ENCODE measurements at regions not wholly inside any gene's neighbourhood (a gene's known extent, or its start where the extent isn't known, plus 50 kb on each side); places are given as distances from the start of the nearest gene placed in this dataset.
A peak's percentile ranks its signal among the peaks of the same experiment; 100 is the strongest.

DNA sequence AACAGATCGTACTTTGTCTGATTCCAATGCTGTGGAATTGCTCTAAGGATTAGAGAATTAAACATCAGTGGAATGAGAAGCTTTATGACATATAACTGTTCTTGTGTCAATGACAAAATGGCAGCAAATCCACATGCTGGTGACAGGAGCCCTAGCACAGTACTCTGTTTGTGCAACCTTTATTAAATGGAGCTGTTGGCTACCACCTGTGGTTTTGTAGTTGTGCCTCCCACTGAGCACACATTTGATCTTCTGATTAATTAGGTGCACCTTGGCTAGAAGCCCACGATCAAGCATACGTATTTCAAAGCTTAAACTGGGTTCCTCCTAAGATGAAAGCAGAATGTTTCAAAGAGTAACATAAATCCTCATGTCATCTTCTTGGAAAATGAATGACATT, 394.0 kb upstream of the IGFBP7 start:
- Histone ChIP-seq H3K9me2 (replicated peaks; ENCODE audit: low read length) (no peaks in the 10 kb centered on the region), H3K9me3 (ENCODE audit: low read length) (no peaks in the 10 kb centered on the region), H3K9ac (ENCODE audit: low read length) (no peak overlapping the region), H3F3A (ENCODE audit: low read length, unreplicated experiment) (no peaks in the 10 kb centered on the region), H2AFZ (ENCODE audit: low read length) (no peak overlapping the region), H3K27me3 (ENCODE audit: low read length) (peaks cover 52% of the 10 kb centered on the region), H3K79me2 (ENCODE audit: low read length) (no peaks in the 10 kb centered on the region), H3K4me1 (ENCODE audit: insufficient read depth, low read length) (no peaks in the 10 kb centered on the region), H3K36me3 (ENCODE audit: low read depth, low read length) (no peaks in the 10 kb centered on the region), H3K4me2 (ENCODE audit: low read length) (no peak overlapping the region), H4K20me1 (ENCODE audit: low read length) (no peaks in the 10 kb centered on the region), H3K4me3 (ENCODE audit: low read length) (no peak overlapping the region), H3K27ac (ENCODE audit: low read length) (no peak overlapping the region)
- CTCF ChIA-PET = no interaction called here
- no TSS peak for BruUV-seq (replicated peaks)
- POLR2A ChIA-PET (ENCODE audit: unreplicated experiment) = no interaction called here
- no peak for ATAC-seq
- TF ChIP-seq EZH2 (IDR thresholded peaks at IDR 0.05; ENCODE audit: low read length, unreplicated experiment) (no peak), EZH2phosphoT487 (IDR thresholded peaks at IDR 0.05; ENCODE audit: borderline replicate concordance, low read length) (no peak)
- TF ChIP-seq, protein P1, sequence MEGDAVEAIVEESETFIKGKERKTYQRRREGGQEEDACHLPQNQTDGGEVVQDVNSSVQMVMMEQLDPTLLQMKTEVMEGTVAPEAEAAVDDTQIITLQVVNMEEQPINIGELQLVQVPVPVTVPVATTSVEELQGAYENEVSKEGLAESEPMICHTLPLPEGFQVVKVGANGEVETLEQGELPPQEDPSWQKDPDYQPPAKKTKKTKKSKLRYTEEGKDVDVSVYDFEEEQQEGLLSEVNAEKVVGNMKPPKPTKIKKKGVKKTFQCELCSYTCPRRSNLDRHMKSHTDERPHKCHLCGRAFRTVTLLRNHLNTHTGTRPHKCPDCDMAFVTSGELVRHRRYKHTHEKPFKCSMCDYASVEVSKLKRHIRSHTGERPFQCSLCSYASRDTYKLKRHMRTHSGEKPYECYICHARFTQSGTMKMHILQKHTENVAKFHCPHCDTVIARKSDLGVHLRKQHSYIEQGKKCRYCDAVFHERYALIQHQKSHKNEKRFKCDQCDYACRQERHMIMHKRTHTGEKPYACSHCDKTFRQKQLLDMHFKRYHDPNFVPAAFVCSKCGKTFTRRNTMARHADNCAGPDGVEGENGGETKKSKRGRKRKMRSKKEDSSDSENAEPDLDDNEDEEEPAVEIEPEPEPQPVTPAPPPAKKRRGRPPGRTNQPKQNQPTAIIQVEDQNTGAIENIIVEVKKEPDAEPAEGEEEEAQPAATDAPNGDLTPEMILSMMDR (conservative IDR thresholded peaks at IDR 0.05; ENCODE audit: low read depth, low read length) = no peak
- DNase-seq = no peak
- intact Hi-C loops (cut with micrococcal nuclease) = no loop called here

DNA sequence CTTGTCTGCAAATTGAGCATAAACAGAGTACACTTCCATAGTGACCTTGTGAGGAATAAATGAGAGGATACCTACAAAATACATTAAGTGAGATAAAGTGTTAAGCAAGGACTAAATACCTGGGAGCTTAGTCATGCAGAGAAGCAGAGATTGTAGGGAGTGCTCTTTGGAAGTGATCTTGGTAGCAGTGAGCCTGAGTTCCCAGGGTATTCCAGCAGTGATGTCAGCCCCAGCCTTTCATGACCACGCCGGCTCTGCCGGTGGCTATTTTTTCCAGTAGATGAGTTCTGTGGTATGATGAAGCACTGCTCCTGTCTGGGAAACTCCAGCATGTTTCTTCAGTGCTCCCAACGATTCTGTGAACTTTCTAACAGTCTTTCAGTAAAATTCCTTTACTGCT, 391.5 kb upstream of the IGFBP7 start:
- no peaks in the 10 kb centered on the region for H3K9me3 ChIP-seq (ENCODE audit: low read length)
- H3K4me1 ChIP-seq (ENCODE audit: insufficient read depth, low read length) = no peaks in the 10 kb centered on the region
- no peak overlapping the region for H2AFZ ChIP-seq (ENCODE audit: low read length)
- no peaks in the 10 kb centered on the region for H3K36me3 ChIP-seq (ENCODE audit: low read depth, low read length)
- peak; percentile 53 for DNase-seq
- H4K20me1 ChIP-seq (ENCODE audit: low read length) = no peaks in the 10 kb centered on the region
- no TSS peak for BruUV-seq (replicated peaks)
- no peak overlapping the region for H3K4me2 ChIP-seq (ENCODE audit: low read length)
- ChIA-PET CTCF (no interaction called here), POLR2A (ENCODE audit: unreplicated experiment) (no interaction called here)
- TF ChIP-seq, protein P1 (conservative IDR thresholded peaks at IDR 0.05; ENCODE audit: low read depth, low read length) = no peak
- TF ChIP-seq EZH2 (IDR thresholded peaks at IDR 0.05; ENCODE audit: low read length, unreplicated experiment) (no peak), EZH2phosphoT487 (IDR thresholded peaks at IDR 0.05; ENCODE audit: borderline replicate concordance, low read length) (no peak)
- H3K27ac ChIP-seq (ENCODE audit: low read length) = no peak overlapping the region
- intact Hi-C loops (cut with micrococcal nuclease) = no loop called here
- H3F3A ChIP-seq (ENCODE audit: low read length, unreplicated experiment) = no peaks in the 10 kb centered on the region
- no peak for ATAC-seq
- H3K27me3 ChIP-seq (ENCODE audit: low read length) = peaks cover 45% of the 10 kb centered on the region
- H3K9me2 ChIP-seq (replicated peaks; ENCODE audit: low read length) = no peaks in the 10 kb centered on the region
- H3K9ac ChIP-seq (ENCODE audit: low read length) = no peak overlapping the region
- no peaks in the 10 kb centered on the region for H3K79me2 ChIP-seq (ENCODE audit: low read length)
- no peak overlapping the region for H3K4me3 ChIP-seq (ENCODE audit: low read length)

DNA sequence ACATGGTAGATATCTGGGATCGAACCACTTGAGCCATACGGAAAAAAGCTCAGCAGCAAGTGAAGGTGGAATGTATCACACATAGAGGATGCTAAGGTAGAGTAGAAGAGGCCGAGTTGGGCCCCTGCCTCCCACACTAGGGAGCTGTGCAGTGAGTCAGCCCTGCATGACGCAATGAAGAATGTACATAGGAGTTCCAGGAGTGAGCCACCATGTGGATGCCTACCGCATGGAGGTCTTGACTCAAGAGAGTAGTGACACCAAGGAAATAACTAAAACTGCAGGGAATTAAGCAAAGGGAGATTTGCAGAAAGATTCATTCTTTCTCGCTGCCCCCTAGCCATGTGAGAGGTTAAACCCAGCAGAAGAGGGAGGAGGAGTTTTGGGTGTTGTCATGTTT, 389.6 kb upstream of the IGFBP7 start:
- H2AFZ ChIP-seq (ENCODE audit: low read length) = no peak overlapping the region
- TF ChIP-seq EZH2 (IDR thresholded peaks at IDR 0.05; ENCODE audit: low read length, unreplicated experiment) (no peak), EZH2phosphoT487 (IDR thresholded peaks at IDR 0.05; ENCODE audit: borderline replicate concordance, low read length) (no peak)
- TF ChIP-seq, protein P1 (conservative IDR thresholded peaks at IDR 0.05; ENCODE audit: low read depth, low read length) = peak; percentile 44
- H3K27me3 ChIP-seq (ENCODE audit: low read length) = peaks cover 38% of the 10 kb centered on the region
- no peak overlapping the region for H3K4me3 ChIP-seq (ENCODE audit: low read length)
- H3K9ac ChIP-seq (ENCODE audit: low read length) = no peak overlapping the region
- ATAC-seq = peak; percentile 35; the same call in 1 of the 2 replicates
- intact Hi-C loops (cut with micrococcal nuclease) = no loop called here
- H3K4me1 ChIP-seq (ENCODE audit: insufficient read depth, low read length) = no peaks in the 10 kb centered on the region
- POLR2A ChIA-PET (ENCODE audit: unreplicated experiment) = no interaction called here
- H3K4me2 ChIP-seq (ENCODE audit: low read length) = no peak overlapping the region
- H3K9me2 ChIP-seq (replicated peaks; ENCODE audit: low read length) = no peaks in the 10 kb centered on the region
- CTCF ChIA-PET = no interaction called here
- no TSS peak for BruUV-seq (replicated peaks)
- no peaks in the 10 kb centered on the region for H3K9me3 ChIP-seq (ENCODE audit: low read length)
- H4K20me1 ChIP-seq (ENCODE audit: low read length) = no peaks in the 10 kb centered on the region
- no peaks in the 10 kb centered on the region for H3F3A ChIP-seq (ENCODE audit: low read length, unreplicated experiment)
- no peaks in the 10 kb centered on the region for H3K36me3 ChIP-seq (ENCODE audit: low read depth, low read length)
- H3K79me2 ChIP-seq (ENCODE audit: low read length) = no peaks in the 10 kb centered on the region
- peak; percentile 60 for DNase-seq
- no peak overlapping the region for H3K27ac ChIP-seq (ENCODE audit: low read length)

Measured in PC-3 (cell line).